GM18507 (cell line): ENCODE measurements at regions not wholly inside any gene's neighbourhood (a gene's known extent, or its start where the extent isn't known, plus 50 kb on each side); places are given as distances from the start of the nearest gene placed in this dataset.

Experiments
- DNase-seq: peaks from one replicate; pipeline ENCODE4 v3.0.0; 2011; ENCODE audit warnings: low read depth; ENCODE audit not compliant: insufficient read length; ENCODE audit errors: extremely low spot score
- FAIRE-seq: peaks from 2 replicates; lab custom pipeline; 2011; peaks lifted over from hg19 to GRCh38; lab: Jason Lieb, UNC

DNA sequence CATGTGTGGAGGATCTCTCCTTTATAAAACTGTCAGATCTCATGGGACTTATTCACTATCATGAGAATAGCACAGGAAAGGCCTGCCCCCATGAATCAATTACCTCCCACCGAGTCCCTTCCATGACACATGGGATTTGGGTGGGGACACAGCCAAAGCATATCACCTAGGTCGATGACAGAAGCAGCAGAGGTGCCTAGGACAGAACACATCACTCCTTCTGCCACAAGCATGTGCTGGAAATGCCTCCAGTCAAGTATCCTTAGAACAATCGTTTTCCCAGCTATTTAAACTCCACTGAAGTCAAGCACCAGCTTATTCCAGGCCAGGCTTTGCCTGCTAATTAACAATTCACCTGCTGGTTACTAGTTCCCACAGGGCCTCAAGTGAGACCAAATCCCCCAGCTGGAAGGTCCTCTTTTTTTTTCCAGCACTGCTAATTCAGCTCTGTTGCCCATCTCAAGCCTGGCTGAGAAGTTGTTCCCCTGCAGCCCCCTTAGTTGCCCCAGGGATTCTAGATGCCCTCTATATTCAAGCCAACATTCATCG is 212.3 kb upstream of the NUDT4 start:
- DNase-seq: no peak
- FAIRE-seq: peak; percentile 50

DNA sequence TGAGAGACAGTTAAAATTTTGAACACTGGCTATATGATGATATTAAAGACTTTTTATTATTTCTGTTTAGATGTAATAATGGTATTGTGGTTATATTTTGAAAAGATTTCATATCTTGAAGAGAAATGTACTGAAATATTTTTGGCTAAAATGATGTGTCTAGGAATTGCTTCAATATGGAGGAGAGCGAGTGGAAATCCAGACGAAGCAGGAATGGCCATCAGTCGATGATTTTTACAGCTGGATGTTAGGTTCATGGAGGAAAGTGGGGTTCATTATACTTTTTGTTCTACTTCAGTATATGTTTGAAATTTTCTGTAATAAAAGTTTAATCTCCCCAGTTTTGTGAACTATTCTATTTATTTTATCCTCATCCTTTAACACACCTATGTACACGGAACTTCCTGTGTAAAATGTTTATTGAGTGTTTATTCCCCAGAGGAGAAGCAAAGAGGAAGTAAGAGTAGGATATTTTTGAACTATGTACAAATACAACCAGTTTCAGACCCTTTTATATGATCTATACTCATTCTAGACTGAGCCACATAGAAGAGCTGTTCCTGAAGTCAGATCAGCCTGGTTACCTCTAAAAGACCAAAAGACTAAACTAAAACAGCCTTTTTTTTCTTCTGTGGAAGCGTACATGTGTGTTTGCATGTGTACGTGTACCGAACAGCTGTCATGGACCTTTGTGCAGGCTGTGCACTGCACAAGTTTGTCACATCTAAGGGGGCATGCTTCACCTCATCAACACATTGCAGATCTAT is 211.0 kb upstream of the NUDT4 start:
- FAIRE-seq: peak; percentile 91
- DNase-seq: peak; percentile 20

DNA sequence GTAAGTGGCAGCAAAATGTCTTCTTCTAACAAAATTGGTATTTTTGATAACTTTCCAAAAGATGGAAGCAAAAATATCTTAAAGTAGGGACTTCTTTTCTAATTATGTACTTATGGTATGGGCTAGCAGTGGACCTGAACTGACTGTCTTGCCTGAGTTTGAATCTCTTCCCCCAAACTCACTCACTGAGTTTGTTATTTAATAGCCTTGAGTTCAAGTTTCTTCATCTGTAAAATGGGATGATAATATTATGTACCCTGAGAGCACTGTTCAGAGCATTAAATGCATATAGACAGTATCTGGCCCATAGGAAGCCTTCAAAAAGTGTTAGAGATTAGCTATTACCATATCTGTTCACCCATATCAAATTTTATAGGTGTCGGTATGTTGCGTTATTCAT is 210.4 kb upstream of the NUDT4 start:
- no peak for FAIRE-seq
- DNase-seq: no peak

DNA sequence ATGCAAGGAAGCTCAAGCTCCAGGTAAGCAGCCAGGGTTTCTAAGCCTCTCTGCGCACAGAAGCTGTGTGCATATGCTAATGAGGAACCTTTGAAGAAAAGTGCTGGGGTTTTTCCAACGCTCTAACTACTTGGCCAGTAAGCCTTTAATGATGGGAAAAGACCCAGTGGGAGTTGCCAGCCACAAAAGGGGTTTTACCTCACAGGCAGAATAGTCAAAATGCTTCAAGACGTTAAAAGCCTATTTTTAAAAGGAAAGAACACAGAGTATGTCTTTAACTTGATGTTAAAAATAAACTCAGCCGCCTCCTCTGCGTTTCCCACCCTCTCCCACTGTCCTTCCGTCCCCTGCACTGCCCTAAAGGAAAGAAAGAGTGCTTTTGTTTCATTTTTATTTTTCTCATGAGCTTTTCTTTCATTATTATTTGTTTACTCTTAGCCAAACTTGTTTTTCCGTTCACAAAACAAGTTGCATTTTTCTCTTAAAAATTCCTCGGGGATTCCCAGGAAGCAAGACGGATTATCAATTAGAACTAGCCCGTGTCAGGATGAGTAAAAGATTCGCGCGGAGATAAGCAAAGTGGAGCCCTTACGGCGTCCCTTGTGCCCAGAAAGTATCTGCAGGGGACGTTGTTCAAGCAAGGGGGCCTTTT is 209.8 kb upstream of the NUDT4 start:
- DNase-seq (peak; percentile 22), FAIRE-seq (peak; percentile 95)

DNA sequence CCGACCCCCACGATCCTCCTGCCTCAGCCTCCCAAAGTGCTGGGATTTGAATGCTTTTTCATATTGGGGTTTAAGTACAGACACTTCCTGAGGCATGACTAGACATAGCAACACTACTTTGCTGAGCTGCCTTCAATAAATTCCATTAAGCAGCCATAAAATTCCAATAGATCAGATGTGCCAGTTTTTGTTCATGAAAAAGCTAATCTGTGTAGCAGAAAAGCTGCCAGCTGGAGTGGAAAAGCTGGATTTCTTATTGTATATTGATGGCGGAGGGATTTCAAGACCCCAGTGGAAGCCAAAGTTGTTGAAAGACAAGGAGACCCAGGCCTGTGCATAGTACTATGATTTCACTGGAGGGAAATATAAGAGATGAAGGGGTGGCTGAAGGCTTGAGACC is 209.0 kb upstream of the NUDT4 start:
- no peak for DNase-seq
- FAIRE-seq: no peak

DNA sequence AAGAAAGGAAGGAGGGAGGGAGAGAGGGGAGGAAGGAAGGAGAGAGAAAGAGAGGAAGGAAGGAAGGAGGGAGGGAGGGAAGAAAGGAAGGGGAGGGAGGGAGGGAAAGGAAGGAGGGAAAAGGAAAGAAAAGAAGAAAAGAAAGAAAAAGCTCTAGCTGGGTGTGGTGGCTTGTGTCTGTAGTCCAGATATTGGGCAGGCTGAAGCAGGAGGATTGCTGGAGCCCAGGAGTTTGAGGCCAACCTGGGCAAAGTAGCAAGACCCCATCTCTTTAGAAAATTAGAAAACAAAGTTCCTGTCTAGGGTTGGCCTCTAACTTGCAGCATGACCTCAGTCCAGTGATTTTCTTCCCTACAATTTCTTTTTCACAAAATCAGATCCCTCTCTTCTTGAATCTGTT is 208.2 kb upstream of the NUDT4 start:
- DNase-seq (no peak), FAIRE-seq (no peak)

DNA sequence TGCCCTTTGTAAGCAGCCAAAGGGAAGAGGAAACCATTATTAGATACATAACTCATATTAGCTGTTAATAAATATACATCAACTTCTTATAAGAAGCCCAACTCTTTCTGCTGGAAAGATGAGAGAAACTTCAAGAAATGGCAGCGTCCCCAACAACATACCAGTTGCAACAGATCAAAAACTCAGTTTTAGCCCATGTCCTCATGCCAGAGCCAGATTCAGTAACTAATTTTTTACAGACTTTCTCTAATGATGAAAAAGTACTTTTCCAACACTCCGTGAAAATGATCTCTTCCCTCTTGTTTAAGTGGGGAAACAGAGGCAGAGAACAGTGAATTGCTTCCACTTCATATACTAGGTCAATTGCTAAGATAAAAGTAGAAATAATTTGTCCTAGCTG is 206.8 kb upstream of the NUDT4 start:
- DNase-seq (no peak), FAIRE-seq (no peak)

DNA sequence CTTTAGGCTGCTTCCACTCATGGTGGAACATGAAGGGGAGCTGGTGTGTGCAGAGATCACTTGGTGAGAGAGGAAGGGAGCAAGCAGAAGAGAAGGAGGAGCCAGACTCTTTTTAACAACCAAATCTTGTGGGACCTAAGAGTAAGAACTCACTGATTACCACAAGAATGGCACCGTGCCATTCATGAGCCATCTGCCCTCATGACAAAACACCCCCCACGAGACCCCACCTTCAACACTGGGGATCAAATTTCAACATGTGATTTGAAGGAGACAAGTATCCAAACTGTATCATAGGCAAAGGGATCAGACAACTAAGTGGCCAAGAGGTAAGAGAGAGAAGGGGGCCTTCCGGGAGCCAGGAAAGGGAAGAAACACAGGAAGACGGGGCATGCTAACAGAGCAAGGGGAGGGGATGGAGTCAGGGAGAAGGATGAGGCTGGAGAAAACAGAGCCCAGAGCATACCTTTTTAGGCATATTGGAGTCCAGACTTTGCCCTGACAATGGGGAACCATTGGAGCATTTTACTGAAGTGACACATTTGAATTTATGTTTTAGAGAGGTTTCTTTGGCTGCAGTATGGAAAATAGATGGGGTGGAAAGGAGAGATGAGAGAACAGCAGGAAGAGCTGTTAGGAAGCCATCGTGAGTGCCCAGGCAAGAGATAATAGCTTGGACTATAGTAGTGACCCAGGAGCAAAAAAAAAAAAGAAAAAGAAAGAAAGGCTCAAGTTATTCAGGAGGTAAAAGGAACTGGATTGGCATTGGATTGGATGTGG is 204.4 kb upstream of the NUDT4 start:
- no peak for FAIRE-seq

DNA sequence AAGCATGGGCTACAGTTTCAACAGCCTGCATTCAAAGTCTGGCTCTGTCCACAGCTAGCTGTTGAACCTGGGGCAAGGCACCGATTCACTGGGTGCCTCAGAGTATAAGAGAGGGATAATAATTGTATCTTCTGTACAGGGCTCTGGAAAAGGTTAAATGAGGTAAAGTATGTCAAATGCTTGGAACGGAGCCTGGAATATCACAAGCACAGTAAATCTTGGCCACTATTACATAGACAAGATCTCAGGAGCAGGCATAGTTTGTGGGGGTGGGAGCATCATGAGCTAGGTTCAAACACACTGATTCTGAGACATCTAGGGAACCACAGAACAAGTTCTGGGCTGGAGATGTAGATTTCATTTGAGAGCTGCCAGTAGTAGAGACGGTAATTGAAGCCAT is 203.7 kb upstream of the NUDT4 start:
- FAIRE-seq (no peak), DNase-seq (no peak)

More for the DNA sequence above, 204.4 kb upstream of the NUDT4 start:
- no peak for DNase-seq

DNA sequence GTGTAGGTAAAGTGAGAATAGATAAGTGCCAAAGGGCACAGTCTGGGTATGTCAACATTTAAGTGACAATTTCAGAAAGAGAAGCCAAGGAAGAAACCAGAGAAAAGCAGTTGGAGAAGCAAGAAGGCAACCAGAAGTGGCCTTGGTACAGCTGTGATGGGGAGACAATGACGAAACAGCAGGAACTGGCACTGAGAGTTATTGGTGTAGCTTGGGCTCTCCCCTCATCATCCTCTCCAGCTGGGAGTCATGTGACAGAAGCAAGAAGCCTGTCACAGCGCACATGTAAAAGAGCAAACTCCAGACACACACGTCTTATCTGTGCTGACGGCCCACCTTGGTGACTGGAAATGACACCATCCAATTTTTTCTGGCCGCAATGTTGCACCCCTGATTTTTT is 203.3 kb upstream of the NUDT4 start:
- DNase-seq: no peak
- FAIRE-seq: no peak

DNA sequence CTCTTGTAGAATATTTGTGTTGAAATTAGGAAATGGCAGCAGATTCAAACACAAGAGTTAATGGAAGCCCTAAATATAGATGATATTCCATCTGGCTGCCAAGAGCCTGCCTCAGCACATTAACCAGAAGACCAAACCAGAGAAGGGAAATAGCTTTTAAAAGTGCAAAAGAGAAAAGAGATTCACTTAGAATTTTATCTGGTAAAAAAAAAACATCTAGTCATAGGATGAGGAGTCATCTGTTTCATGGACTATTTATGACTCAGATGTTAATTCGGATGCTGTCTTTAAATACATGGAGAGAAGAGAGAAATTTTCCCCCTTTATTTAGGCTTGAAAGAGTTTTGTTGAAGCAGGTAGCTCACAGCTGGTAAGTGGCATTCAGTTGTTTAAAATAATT is 201.6 kb upstream of the NUDT4 start:
- DNase-seq: no peak
- no peak for FAIRE-seq

DNA sequence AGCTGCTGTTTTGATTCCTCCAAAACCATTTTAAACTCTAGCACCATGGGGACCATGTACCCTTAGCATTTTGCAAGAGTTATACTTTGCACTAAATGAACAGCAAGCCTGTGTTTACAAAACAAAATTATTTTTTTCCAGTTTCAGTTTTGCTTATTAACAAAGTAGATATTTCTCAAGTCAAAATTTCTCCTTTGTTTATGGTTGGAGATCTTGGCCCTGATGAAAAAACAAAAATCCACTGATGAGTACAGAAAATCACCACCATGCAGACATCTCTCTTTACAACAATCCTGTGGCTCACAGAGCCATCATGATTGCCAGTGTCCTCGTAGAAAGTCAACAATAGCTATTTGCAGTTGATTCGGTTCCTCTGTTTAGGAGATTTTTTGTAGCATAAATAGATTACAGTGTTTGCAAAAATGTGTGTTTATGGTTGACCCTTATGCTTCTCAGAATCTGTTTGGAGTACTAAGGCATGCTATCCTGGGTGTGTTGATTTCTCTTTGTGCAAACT is 201.1 kb upstream of the NUDT4 start:
- DNase-seq (no peak), FAIRE-seq (no peak)

DNA sequence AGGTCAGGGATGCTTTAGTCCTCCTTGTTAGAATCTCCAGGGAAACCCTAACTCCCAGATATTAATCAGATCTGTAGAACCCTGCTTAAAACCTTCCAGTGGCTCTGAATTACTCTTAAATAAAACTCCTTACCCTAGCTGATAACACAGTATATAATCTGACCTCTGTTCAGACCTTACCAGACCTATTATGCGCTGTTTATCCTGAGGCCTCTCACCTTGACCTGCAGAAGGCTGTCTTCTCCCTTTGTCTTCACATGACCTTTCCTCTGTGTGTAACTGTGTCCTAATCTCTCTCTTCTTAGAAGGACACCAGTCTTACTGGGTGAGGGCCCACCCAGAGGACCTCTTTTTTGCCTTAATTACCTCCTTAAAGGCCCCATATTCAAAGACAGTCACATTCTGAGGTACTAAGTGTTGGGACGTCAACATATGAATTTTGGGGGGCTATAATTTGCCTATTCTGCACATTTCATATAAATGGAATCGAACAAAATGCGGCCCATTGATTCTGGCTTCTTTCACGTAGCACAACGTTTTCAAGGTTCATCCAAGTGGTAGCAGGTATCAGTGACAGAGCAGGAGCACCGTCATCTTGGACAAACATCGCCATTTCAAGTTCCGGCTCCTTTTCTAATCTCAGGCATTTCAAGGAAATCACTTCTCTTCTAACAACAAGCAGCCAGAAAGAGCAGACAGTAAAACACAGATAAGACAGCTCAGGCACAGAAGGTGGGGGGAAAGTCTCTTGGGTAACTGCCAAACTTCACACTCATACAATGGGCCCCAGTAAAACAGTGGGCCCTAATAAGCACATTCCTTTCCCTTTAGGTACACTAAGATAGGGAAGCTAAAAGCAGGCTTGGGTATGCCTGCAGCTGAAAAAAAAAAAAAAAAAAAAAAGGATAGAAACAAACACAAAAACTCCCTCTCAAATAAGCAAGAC is 200.2 kb upstream of the NUDT4 start:
- FAIRE-seq: no peak

DNA sequence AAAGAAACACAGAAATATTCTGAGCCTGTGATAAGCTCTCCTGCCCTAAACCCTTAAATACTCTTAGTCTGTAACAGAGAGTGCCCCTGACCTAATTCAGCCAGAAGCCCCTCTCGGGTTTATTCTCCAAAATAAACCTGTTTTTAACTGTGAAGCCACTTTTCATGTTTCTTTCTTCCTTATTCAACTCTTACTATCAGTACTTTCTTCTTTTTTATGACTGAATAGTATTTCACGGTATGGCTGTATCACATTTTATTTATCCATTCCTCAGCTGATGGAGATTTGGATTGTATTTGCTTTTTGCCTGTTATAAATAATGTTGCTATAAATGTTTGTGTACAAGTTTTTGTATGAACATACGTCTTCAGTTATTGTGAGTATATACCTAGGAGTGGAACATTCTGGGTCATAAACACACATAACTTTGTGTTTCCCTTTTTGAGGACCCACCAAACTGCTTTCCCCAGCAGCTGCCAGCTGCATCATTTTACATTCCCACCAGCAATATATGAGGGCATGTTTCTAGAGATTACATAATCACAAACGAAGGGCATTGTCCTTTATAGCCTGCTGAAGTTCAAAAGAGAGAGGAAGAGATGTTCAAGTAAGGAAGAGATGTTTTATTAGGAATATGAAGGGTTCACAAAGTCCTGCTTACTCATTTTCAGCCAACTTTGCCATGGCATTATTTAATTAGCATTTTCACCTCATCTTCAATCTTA is 199.4 kb upstream of the NUDT4 start:
- FAIRE-seq: no peak

More for the DNA sequence above, 200.2 kb upstream of the NUDT4 start:
- no peak for DNase-seq

DNA sequence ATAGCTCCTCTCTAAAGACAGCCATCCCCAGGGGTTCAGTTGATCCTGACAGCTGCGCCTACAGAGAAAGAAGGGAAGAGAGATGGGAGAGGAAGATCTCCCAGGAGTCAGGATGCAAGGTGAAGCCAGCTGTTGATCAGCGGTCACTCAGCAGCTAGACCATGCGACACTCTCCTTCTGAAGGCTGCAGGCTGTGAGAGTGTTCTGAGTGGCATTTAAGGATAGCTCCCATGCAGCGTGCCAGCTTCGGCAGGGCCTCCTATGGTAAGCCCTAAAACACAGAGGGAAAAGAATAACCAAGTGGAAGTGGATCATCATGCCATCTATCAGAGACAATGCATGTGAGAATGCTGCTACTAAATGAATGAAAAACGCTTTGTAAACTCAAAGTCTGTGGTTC is 197.9 kb upstream of the NUDT4 start:
- FAIRE-seq: no peak
- no peak for DNase-seq

More for the DNA sequence above, 199.4 kb upstream of the NUDT4 start:
- DNase-seq: no peak

DNA sequence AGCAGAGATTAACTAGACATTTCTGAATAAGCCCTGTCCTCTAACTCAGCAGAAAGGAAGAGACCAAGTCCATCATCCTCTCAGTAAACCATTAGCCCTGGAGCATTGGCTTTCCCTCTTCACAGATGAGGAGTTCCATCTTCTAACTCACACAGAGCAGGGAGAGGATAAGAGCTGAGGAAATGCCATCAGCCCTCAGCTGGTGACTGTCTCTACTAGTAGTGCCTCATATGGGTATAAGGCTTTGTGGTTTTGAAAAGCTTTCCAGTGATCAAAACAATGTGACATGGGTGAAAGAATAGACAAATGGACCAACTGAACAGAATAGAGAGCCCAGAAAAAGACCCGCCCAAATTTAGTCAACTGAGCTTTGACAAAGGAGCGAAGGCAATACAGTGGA is 197.2 kb upstream of the NUDT4 start:
- FAIRE-seq (no peak), DNase-seq (no peak)

DNA sequence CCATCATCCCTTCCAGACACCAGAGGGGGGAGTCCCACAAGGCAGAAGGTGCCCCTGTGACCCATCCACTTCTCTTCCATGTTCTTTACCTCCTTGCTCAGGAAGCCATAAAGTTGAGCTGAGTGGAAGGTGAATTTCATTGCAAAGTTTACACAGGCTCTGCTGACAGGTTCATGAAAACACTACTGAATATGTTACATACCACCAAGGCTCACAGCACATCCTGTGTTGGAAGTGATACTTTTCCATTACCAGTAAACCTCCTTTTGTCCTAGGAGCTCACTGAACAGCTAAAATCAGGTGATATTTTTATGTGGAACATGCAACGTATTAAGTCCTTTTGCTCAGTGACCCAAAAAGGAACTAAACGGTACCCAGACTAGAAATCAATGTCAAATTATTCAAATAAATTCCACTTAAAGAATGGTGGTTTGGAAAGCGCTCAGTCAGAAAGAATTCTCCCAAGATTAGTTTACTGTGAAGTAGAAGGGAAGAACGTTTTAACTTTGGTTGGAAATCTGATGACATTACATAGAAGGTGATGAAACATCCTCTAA is 196.2 kb upstream of the NUDT4 start:
- DNase-seq: no peak
- no peak for FAIRE-seq
